ENCODE measurements at regions not wholly inside any gene's neighbourhood (a gene's known extent, or its start where the extent isn't known, plus 50 kb on each side); places are given as distances from the start of the nearest gene placed in this dataset.

DNA sequence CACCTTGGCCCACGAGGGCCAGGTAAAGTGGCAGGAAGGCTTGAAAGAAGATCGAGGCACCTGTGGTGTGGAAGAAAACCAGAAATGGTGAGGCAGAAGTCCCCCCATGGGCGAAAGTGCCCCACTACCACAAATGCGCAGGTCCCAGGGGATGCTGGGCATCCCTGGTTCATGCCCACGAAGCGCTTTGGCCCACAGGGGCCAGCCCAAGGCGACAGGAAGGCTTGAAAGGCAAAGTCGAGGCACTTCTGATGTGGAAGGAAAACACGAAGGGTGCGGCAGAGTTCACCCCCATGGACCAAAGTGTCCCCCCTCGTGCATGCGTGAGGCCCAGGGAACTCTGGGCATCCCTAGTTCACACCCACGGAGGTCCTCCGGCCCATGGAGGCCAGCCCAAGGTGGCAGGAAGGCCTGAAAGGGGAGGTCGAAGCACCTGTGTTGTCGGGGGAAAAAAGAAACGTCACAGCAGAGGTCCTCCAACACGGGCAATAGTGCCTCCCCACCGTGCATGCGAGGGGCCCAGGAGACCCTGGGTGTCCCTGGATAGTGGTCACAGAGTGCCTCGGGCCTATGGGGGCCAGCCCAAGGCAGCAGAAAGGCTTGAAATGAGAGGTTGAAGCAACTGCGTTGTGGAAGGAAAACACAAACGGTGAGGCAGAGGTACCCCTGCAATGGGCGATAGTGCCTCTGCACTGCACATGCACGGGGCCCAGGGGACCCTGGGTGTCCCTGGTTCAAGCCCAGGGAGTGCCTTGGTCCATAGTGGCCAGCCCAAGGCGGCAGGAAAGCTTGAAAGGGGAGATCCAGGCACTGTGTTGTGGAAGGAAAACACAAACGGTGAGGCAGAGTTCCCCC, 373.9 kb downstream of the ALG10 start:
- DNase-seq (peak; percentile 9), ATAC-seq (ENCODE audit: low read depth) (no peak)
- Mint-ChIP-seq H3K4me3 (no peak overlapping the region), H3K4me1 (no peaks in the 10 kb centered on the region), H3K27me3 (no peaks in the 10 kb centered on the region), H3K36me3 (ENCODE audit: low read depth) (no peaks in the 10 kb centered on the region), H3K27ac (no peak overlapping the region), H3K9me3 (no peaks in the 10 kb centered on the region)
- ChIA-PET CTCF (no interaction called here), POLR2A (no interaction called here)
- intact Hi-C loops (cut with micrococcal nuclease), result no loop called here
- TF ChIP-seq, protein P1, sequence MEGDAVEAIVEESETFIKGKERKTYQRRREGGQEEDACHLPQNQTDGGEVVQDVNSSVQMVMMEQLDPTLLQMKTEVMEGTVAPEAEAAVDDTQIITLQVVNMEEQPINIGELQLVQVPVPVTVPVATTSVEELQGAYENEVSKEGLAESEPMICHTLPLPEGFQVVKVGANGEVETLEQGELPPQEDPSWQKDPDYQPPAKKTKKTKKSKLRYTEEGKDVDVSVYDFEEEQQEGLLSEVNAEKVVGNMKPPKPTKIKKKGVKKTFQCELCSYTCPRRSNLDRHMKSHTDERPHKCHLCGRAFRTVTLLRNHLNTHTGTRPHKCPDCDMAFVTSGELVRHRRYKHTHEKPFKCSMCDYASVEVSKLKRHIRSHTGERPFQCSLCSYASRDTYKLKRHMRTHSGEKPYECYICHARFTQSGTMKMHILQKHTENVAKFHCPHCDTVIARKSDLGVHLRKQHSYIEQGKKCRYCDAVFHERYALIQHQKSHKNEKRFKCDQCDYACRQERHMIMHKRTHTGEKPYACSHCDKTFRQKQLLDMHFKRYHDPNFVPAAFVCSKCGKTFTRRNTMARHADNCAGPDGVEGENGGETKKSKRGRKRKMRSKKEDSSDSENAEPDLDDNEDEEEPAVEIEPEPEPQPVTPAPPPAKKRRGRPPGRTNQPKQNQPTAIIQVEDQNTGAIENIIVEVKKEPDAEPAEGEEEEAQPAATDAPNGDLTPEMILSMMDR (IDR thresholded peaks at IDR 0.05), result no peak

DNA sequence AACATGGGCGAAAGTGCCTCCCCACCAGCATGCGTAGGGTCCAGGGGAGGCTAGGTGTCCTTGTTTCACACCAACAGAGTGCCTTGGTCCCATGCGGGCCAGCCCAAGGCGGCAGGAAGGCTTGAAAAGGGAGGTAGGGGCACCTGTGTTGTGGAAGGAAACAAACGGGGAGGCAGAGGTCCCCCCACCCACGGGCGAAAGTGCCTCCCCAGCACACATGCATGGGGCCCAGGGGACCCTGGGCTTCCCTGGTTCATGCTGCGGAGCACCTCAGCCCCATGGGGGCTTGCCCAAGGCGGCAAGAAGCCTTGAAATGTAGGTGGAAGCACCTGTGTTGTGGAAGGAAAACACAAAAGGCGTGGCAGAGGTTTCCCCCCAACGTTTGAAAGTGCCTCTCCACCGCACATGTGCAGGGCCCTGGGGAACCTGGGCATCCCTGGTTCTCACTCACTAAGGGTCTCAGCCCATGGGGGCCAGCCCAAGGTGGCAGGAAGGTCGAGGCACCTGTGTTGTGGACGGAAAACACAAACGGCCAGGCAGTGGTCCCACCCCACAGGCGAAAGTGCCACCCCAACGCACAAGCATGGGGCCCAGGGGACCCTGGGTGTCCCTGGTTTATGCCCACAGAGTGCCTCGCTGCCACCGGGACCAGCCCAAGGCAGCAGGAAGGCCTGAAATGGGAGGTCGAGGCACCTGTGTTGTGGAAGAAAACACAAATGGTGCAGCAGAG, 374.7 kb downstream of the ALG10 start:
- no peaks in the 10 kb centered on the region for H3K9me3 Mint-ChIP-seq
- no peak overlapping the region for H3K27ac Mint-ChIP-seq
- ChIA-PET CTCF (no interaction called here), POLR2A (no interaction called here)
- intact Hi-C loops (cut with micrococcal nuclease), result no loop called here
- H3K4me1 Mint-ChIP-seq, result no peaks in the 10 kb centered on the region
- ATAC-seq (ENCODE audit: low read depth), result no peak
- peak; percentile 5 for DNase-seq
- H3K36me3 Mint-ChIP-seq (ENCODE audit: low read depth), result no peaks in the 10 kb centered on the region
- no peaks in the 10 kb centered on the region for H3K27me3 Mint-ChIP-seq
- TF ChIP-seq, protein P1 (IDR thresholded peaks at IDR 0.05), result no peak
- no peak overlapping the region for H3K4me3 Mint-ChIP-seq

DNA sequence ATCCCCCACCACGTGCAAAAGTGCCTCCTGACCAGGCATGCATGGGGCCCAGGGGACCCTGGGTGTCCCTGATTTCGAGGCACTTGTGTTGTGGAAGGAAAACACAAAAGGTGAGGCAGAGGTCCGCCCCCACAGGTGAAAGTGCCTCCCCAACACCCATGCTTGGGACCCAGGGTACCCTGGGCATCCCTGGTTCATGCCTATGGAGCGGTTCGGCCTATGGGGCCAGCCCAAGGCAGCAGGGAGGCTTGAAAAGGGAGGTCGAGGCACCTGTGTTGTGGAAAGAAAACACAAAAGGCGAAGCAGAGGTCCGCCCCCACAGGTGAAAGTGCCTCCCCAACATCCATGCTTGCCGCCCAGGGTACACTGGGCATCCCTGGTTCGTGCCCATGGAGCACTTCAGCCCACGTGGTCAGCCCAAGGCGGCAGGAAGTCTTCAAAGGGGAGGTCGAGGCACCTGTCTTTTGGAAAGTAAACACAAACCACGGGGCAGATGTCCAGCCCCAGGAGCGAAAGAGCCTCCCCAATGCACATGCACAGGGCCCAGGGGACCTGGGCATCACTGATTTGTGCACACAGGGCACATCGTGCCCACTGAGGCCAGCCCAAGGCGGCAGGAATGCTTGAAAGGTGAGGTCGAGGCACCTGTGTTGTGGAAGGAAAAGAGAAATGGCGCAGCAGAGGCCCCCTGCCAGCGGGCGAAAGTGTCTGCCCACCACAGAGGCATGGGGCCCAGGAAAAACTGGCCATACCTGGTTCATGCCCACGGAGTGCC, 375.5 kb downstream of the ALG10 start:
- ChIA-PET POLR2A (no interaction called here), CTCF (no interaction called here)
- H3K9me3 Mint-ChIP-seq, result peaks cover 5% of the 10 kb centered on the region
- H3K4me1 Mint-ChIP-seq, result no peaks in the 10 kb centered on the region
- TF ChIP-seq, protein P1 (IDR thresholded peaks at IDR 0.05), result no peak
- no peak overlapping the region for H3K27ac Mint-ChIP-seq
- DNase-seq (peak; percentile 7), ATAC-seq (ENCODE audit: low read depth) (no peak)
- no peaks in the 10 kb centered on the region for H3K27me3 Mint-ChIP-seq
- intact Hi-C loops (cut with micrococcal nuclease), result no loop called here
- no peak overlapping the region for H3K4me3 Mint-ChIP-seq
- H3K36me3 Mint-ChIP-seq (ENCODE audit: low read depth), result no peaks in the 10 kb centered on the region

DNA sequence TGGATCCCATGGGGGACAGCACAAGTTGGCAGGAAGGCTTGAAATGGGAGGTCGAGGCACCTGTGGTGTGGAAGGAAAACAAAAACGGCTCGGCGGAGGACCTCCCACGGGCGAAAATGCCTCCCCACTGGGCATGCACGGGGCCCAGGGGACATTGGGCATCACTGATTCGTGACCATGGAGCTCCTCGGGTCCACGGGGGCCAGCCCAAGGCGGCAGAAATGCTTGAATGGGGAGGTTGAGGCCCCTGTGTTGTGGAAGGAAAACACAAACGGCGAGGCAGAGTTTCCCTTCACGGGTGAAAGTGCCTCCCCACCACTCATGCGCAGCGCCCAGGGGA, 376.0 kb downstream of the ALG10 start:
- H3K4me1 Mint-ChIP-seq, result no peaks in the 10 kb centered on the region
- ChIA-PET CTCF (no interaction called here), POLR2A (no interaction called here)
- DNase-seq (peak; percentile 0), ATAC-seq (ENCODE audit: low read depth) (no peak)
- H3K27me3 Mint-ChIP-seq, result no peaks in the 10 kb centered on the region
- H3K4me3 Mint-ChIP-seq, result no peak overlapping the region
- H3K36me3 Mint-ChIP-seq (ENCODE audit: low read depth), result no peaks in the 10 kb centered on the region
- H3K27ac Mint-ChIP-seq, result no peak overlapping the region
- H3K9me3 Mint-ChIP-seq, result peaks cover 8% of the 10 kb centered on the region
- intact Hi-C loops (cut with micrococcal nuclease), result no loop called here
- TF ChIP-seq, protein P1 (IDR thresholded peaks at IDR 0.05), result no peak

All from activated B cell treated with CpG ODN at 0.5 μM for 24 hours (primary cell).